ENCODE measurements at regions not wholly inside any gene's neighbourhood (a gene's known extent, or its start where the extent isn't known, plus 50 kb on each side); places are given as distances from the start of the nearest gene placed in this dataset.

DNA sequence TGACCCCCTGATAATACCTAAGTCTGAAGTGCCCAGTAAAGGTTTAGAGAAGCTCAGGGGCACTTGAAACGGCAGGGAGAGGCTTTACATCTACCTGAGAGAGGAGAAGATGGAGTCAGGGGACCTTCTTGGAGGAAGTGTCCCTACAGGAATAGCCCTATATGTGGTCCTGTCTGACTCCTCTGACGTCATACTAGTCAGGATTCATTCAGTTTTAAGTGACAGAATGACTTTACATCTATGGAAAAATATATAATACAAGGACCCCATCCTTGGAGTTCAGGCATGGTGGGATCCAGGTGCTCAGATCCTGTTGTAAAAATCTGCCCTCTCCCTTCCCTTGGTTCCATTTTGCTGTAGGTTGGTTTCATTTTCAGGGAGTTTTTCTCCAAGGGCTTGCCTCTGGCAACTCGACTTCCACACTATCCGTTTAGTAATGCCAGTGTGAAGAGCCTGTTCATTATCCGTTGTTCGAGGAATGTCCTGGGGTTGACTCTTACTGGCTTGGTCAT is 205.6 kb downstream of the IRF8 start:
- POLR2A ChIA-PET (ENCODE audit: low non-redundant PET) = no interaction called here
- CTCF ChIA-PET = interaction anchor here (0.6 kb wide), 1 partner anchor 249 kb away, joined by 3 read pairs; no protein-coding TSS in a partner anchor
- TF ChIP-seq, protein P1, sequence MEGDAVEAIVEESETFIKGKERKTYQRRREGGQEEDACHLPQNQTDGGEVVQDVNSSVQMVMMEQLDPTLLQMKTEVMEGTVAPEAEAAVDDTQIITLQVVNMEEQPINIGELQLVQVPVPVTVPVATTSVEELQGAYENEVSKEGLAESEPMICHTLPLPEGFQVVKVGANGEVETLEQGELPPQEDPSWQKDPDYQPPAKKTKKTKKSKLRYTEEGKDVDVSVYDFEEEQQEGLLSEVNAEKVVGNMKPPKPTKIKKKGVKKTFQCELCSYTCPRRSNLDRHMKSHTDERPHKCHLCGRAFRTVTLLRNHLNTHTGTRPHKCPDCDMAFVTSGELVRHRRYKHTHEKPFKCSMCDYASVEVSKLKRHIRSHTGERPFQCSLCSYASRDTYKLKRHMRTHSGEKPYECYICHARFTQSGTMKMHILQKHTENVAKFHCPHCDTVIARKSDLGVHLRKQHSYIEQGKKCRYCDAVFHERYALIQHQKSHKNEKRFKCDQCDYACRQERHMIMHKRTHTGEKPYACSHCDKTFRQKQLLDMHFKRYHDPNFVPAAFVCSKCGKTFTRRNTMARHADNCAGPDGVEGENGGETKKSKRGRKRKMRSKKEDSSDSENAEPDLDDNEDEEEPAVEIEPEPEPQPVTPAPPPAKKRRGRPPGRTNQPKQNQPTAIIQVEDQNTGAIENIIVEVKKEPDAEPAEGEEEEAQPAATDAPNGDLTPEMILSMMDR (conservative IDR thresholded peaks at IDR 0.05; ENCODE audit: low read depth) = no peak
- H3K27ac ChIP-seq = no peak overlapping the region
- DNase-seq (ENCODE audit: low spot score) = no peak

- CTCF ChIA-PET = no interaction called here
- DNase-seq (ENCODE audit: low spot score) = no peak
- POLR2A ChIA-PET (ENCODE audit: low non-redundant PET) = no interaction called here
- H3K27ac ChIP-seq = no peak overlapping the region
- TF ChIP-seq, protein P1 (conservative IDR thresholded peaks at IDR 0.05; ENCODE audit: low read depth) = no peak
These were observed 208.4 kb downstream of the IRF8 start for GRCh38 chr16:86107215-86107825.

DNA sequence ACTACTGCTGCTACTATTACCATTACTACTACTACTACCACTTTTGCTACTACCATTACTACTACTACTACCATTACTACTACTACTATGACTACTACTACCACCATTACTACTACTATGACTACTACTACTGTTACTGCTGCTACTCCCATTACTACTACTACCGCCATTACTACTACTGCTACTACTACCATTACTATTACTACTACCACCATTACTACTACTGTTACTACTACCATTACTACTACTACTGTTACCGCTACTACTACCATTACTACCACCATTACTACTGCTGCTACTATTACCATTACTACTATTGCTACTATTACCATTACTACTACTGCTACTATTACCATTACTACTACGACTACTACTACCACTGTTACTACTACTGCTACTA is 209.1 kb downstream of the IRF8 start:
- TF ChIP-seq, protein P1 (conservative IDR thresholded peaks at IDR 0.05; ENCODE audit: low read depth) = no peak
- DNase-seq (ENCODE audit: low spot score) = no peak
- ChIA-PET CTCF (no interaction called here), POLR2A (ENCODE audit: low non-redundant PET) (no interaction called here)
- no peak overlapping the region for H3K27ac ChIP-seq

GRCh38 chr16:86110134-86110533 is 211.2 kb downstream of the IRF8 start:
- no peak overlapping the region for H3K27ac ChIP-seq
- DNase-seq (ENCODE audit: low spot score) = no peak
- CTCF ChIA-PET = no interaction called here
- POLR2A ChIA-PET (ENCODE audit: low non-redundant PET) = no interaction called here
- TF ChIP-seq, protein P1 (conservative IDR thresholded peaks at IDR 0.05; ENCODE audit: low read depth) = no peak

DNA sequence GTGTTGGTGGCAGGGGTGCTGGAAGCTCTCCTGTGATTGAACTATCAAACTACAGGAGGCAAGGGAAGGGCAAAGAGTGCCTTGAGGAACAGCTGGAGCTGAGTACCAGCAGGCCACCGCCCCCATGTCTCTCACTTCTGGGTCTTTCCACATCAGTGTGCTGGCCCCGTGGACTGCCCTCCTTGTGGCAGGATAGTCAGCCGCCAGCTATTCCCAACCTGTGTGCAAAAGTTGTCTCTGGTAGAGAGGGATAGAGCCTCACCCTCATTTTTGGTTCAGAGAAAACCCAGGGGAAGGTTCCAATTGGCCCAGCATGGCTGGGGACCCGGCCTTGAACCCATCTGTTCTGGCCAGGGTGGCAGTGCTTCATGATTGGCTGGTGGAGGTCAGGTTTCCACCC is 211.8 kb downstream of the IRF8 start:
- ChIA-PET POLR2A (ENCODE audit: low non-redundant PET) (no interaction called here), CTCF (no interaction called here)
- no peak for DNase-seq (ENCODE audit: low spot score)
- no peak overlapping the region for H3K27ac ChIP-seq
- TF ChIP-seq, protein P1 (conservative IDR thresholded peaks at IDR 0.05; ENCODE audit: low read depth) = no peak

DNA sequence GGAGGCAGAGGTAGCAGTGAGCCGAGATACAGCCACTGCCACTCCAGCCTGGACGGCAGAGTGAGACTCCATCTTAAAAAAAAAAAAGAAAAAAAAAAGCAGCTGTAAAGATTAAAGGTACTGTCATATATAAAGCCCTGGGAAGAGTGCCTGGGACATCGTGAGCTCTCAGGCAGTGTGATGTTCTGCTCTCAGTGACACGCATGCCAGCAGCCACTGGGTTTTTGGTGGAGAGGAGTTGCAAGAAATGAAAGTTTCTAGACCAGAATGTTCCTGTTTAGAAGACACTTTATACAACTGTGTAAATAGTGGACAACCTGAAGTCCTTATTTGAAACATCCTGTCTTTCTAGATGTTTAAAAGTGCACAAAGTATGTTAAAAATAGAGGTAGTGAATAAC is 213.2 kb downstream of the IRF8 start:
- TF ChIP-seq, protein P1 (conservative IDR thresholded peaks at IDR 0.05; ENCODE audit: low read depth) = no peak
- no peak for DNase-seq (ENCODE audit: low spot score)
- CTCF ChIA-PET = interaction anchor here (0.6 kb wide), 1 partner anchor 9 kb away, joined by 4 read pairs; no protein-coding TSS in a partner anchor
- H3K27ac ChIP-seq = no peak overlapping the region
- POLR2A ChIA-PET (ENCODE audit: low non-redundant PET) = interaction anchor here (0.6 kb wide), 1 partner anchor 286 kb away, joined by 7 read pairs; no protein-coding TSS in a partner anchor
